A172 (cell line): ENCODE measurements at regions not wholly inside any gene's neighbourhood (a gene's known extent, or its start where the extent isn't known, plus 50 kb on each side); places are given as distances from the start of the nearest gene placed in this dataset.
"Not testable (repeated sequence)": the region's sequence is repeated elsewhere in the genome, so short reads cannot be mapped to it uniquely, and the experiment has no call there.

Experiments used
- DNase-seq: peaks from one replicate; pipeline ENCODE4 v3.0.0-alpha.2; 2015; ENCODE audit warnings: low spot score

- DNase-seq = no peak
Measured at GRCh38 chr5:110872200-110872599, 133.4 kb downstream of the SLC25A46 start.

- no peak for DNase-seq
Measured at GRCh38 chr5:110872963-110873362, 134.2 kb downstream of the SLC25A46 start.

- no peak for DNase-seq
Measured at GRCh38 chr5:110873773-110874437, 135.1 kb downstream of the SLC25A46 start.

- DNase-seq = not testable (repeated sequence)
Measured at GRCh38 chr5:110875115-110875514, 136.3 kb downstream of the SLC25A46 start.

- DNase-seq = no peak
Measured at GRCh38 chr5:110878115-110878514, 139.3 kb downstream of the SLC25A46 start.

- DNase-seq = no peak
Measured at GRCh38 chr5:110879675-110880074, 140.9 kb downstream of the SLC25A46 start.

GRCh38 chr5:110880413-110880812 is 141.6 kb downstream of the SLC25A46 start:
- DNase-seq = peak; percentile 29

GRCh38 chr5:110884005-110884404 is 145.2 kb downstream of the SLC25A46 start:
- no peak for DNase-seq

GRCh38 chr5:110887170-110887569 is 148.4 kb downstream of the SLC25A46 start:
- not testable (repeated sequence) for DNase-seq

- DNase-seq = not testable (repeated sequence)
Measured at GRCh38 chr5:110893854-110894483, 155.2 kb downstream of the SLC25A46 start.

- no peak for DNase-seq
Measured at GRCh38 chr5:110894805-110895204, 156.0 kb downstream of the SLC25A46 start.

- DNase-seq = no peak
Measured at GRCh38 chr5:110896901-110897300, 158.1 kb downstream of the SLC25A46 start.

GRCh38 chr5:110899566-110900412 is 161.0 kb downstream of the SLC25A46 start:
- peak; percentile 21 for DNase-seq

GRCh38 chr5:110900829-110901228 is 162.0 kb downstream of the SLC25A46 start:
- peak; percentile 21 for DNase-seq

- DNase-seq = no peak
Measured at GRCh38 chr5:110903966-110904365, 165.2 kb downstream of the SLC25A46 start.

GRCh38 chr5:110908848-110909247 is 162.7 kb upstream of the TSLP start:
- no peak for DNase-seq

- DNase-seq = no peak
Measured at GRCh38 chr5:110909415-110909814, 162.1 kb upstream of the TSLP start.

GRCh38 chr5:110909950-110910349 is 161.6 kb upstream of the TSLP start:
- DNase-seq = peak; percentile 22

GRCh38 chr5:110913221-110913620 is 158.3 kb upstream of the TSLP start:
- DNase-seq = no peak

GRCh38 chr5:110916381-110917049 is 155.0 kb upstream of the TSLP start:
- peak; percentile 83 for DNase-seq

- peak; percentile 49 for DNase-seq
Measured at GRCh38 chr5:110917161-110917875, 154.2 kb upstream of the TSLP start.
